ENCODE measurements at regions not wholly inside any gene's neighbourhood (a gene's known extent, or its start where the extent isn't known, plus 50 kb on each side); places are given as distances from the start of the nearest gene placed in this dataset.

DNA sequence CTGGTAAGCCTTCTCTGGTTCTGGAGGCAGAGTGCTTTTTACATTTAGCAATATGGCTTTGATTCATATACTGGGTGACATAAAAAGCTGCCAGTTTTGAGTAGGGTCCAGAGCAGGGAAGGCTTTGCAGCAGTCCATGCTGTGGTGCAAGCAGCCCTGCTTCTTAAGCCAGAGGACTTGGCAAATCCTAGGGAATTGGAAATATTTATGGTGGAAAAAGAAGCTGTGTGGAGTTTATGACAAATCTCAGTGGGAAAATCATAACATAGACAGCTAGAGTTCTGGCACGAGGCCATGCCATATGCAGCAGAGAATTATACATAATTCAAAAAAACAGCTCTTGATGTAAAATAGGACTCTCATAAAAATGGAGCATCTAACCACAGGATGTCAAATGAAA is 536.4 kb downstream of the RASEF start:
- TF ChIP-seq CTCF (conservative IDR thresholded peaks at IDR 0.05; ENCODE audit: low read depth, low read length) = no peak
- TF ChIP-seq EZH2phosphoT487 (IDR thresholded peaks at IDR 0.05; ENCODE audit: borderline replicate concordance, low read length) = no peak

Data from PC-3 (cell line).